H1 (cell line): ENCODE measurements at regions not wholly inside any gene's neighbourhood (a gene's known extent, or its start where the extent isn't known, plus 50 kb on each side); places are given as distances from the start of the nearest gene placed in this dataset.

Source experiments
- CTCF ChIA-PET: fragments of 300-600 bp; sonication (Branson Sonifier 250); formaldehyde crosslinking; loops from one replicate; lab custom pipeline; 2021; ENCODE audit not compliant: partially characterized antibody; lab: Charles Lee
- POLR2A ChIA-PET: fragments of 300-600 bp; sonication (Branson Sonifier 250); formaldehyde crosslinking; loops from one replicate; lab custom pipeline; 2021; ENCODE audit warnings: inconsistent platforms; ENCODE audit not compliant: partially characterized antibody; lab: Charles Lee
- DNase-seq, 2 experiments: peaks; one replicate each; pipeline versions ENCODE4 v3.0.0 to v3.0.0-alpha.2; 2010 to 2022; ENCODE audit warnings: low spot score in 2 of 2, low read depth in 1 of 2, mixed read lengths in 1 of 2
- FAIRE-seq: peaks from 2 replicates; lab custom pipeline; 2011; peaks lifted over from hg19 to GRCh38; lab: Jason Lieb, UNC
- H2AFZ ChIP-seq: 2 replicates; pipeline ENCODE4 v1.8.1; 2012; ENCODE audit warnings: low read length, inconsistent platforms
- H2AK5ac ChIP-seq: 2 replicates; pipeline ENCODE4 v1.6.1; 2013; ENCODE audit warnings: low read depth, low read length
- H2BK120ac ChIP-seq: replicated peaks from 2 replicates; pipeline ENCODE3; 2013; ENCODE audit warnings: low read depth, low read length, inconsistent platforms
- H2BK12ac ChIP-seq: 2 replicates; pipeline ENCODE4 v1.6.1; 2013; ENCODE audit warnings: low read depth, low read length
- H2BK15ac ChIP-seq: 2 replicates; pipeline ENCODE4 v1.6.1; 2013; ENCODE audit warnings: low read length
- H2BK20ac ChIP-seq: 2 replicates; pipeline ENCODE4 v1.6.1; 2013; ENCODE audit warnings: low read length
- H2BK5ac ChIP-seq: 2 replicates; pipeline ENCODE4 v1.6.1; 2013; ENCODE audit warnings: low read depth, low read length
- H3K14ac ChIP-seq: 2 replicates; pipeline ENCODE4 v1.6.1; 2013; ENCODE audit warnings: inconsistent platforms; ENCODE audit not compliant: insufficient read length
- H3K18ac ChIP-seq: 2 replicates; pipeline ENCODE4 v1.6.1; 2013; ENCODE audit warnings: low read length; ENCODE audit errors: extremely low read depth
- H3K23ac ChIP-seq: 2 replicates; pipeline ENCODE4 v1.6.1; 2013; ENCODE audit warnings: inconsistent platforms; ENCODE audit not compliant: insufficient read length
- H3K23me2 ChIP-seq: 2 replicates; pipeline ENCODE4 v1.6.1; 2013; ENCODE audit warnings: low read depth, low read length
- H3K27ac ChIP-seq: 2 replicates; pipeline ENCODE4 v1.6.1; 2011; ENCODE audit warnings: low read depth, low read length, inconsistent platforms
- H3K27me3 ChIP-seq, 4 experiments: replicated peaks in 1 of 4; 1 replicate in 1 of 4; 2 replicates in 3 of 4; pipeline versions ENCODE4 v1.6.1 to v1.8.1; 2011 to 2013; ENCODE audit warnings: low read length in 3 of 4, mild to moderate bottlenecking in 3 of 4, inconsistent platforms in 2 of 4, mixed read lengths in 2 of 4, moderate library complexity in 1 of 4; ENCODE audit not compliant: control insufficient read depth in 3 of 4, insufficient read depth in 3 of 4; ENCODE audit errors: extremely low read depth in 1 of 4
- H3K36me3 ChIP-seq, 4 experiments: 2 replicates each; pipeline versions ENCODE4 v1.6.1 to v1.8.1; 2011 to 2013; ENCODE audit warnings: mild to moderate bottlenecking in 4 of 4, low read length in 3 of 4, moderate library complexity in 2 of 4, control low read depth in 1 of 4, inconsistent platforms in 1 of 4; ENCODE audit not compliant: insufficient read depth in 4 of 4, control insufficient read depth in 2 of 4
- H3K4ac ChIP-seq: replicated peaks from 2 replicates; pipeline ENCODE3; 2013; ENCODE audit warnings: low read length, low read depth, mixed read lengths, inconsistent platforms; ENCODE audit not compliant: insufficient read length
- H3K4me1 ChIP-seq, 4 experiments: replicated peaks in 1 of 4; 1 replicate in 1 of 4; 2 replicates in 3 of 4; pipeline versions ENCODE4 v1.6.1 to v1.8.1; 2011 to 2013; ENCODE audit warnings: low read length in 3 of 4, inconsistent platforms in 2 of 4, mixed read lengths in 1 of 4; ENCODE audit not compliant: insufficient read depth in 4 of 4, control insufficient read depth in 3 of 4
- H3K4me2 ChIP-seq, 2 experiments: 2 replicates each; pipeline versions ENCODE4 v1.6.1 to v1.8.1; 2011 to 2013; ENCODE audit warnings: low read depth in 2 of 2, low read length in 2 of 2, control low read depth in 1 of 2, inconsistent platforms in 1 of 2, mild to moderate bottlenecking in 1 of 2; ENCODE audit not compliant: insufficient read depth in 1 of 2
- H3K4me3 ChIP-seq, 4 experiments: fragments of 200-600, 300-600 bp in 1 of 4; sonication (generic), shearing (Covaris generic), sonication (Bioruptor Twin) in 1 of 4; 2 replicates each; pipeline versions ENCODE4 v1.5.1 to v1.8.1; 2011 to 2016; ENCODE audit warnings: low read length in 4 of 4, low read depth in 3 of 4, control low read depth in 2 of 4, inconsistent platforms in 2 of 4, mild to moderate bottlenecking in 2 of 4, mixed read lengths in 1 of 4, moderate library complexity in 1 of 4; ENCODE audit not compliant: insufficient read depth in 2 of 4; ENCODE audit errors: extremely low read depth in 1 of 4
- H3K56ac ChIP-seq: replicated peaks from 2 replicates; pipeline ENCODE3; 2013; ENCODE audit warnings: low read depth, mild to moderate bottlenecking, mixed read lengths, low read length, inconsistent platforms; ENCODE audit not compliant: insufficient read length
- H3K79me1 ChIP-seq: 2 replicates; pipeline ENCODE4 v1.6.1; 2013; ENCODE audit warnings: low read depth, low read length, control low read depth
- H3K79me2 ChIP-seq, 2 experiments: 2 replicates each; pipeline versions ENCODE4 v1.6.1 to v1.8.1; 2012 to 2013; ENCODE audit warnings: low read length in 2 of 2, mild to moderate bottlenecking in 2 of 2, inconsistent platforms in 1 of 2; ENCODE audit not compliant: insufficient read depth in 2 of 2, control insufficient read depth in 1 of 2
- H3K9ac ChIP-seq, 4 experiments: replicated peaks in 1 of 4; 1 replicate in 1 of 4; 2 replicates in 3 of 4; pipeline versions ENCODE4 v1.6.1 to v1.8.1; 2011 to 2013; ENCODE audit warnings: low read depth in 3 of 4, low read length in 3 of 4, control low read depth in 2 of 4, mild to moderate bottlenecking in 2 of 4, moderate library complexity in 2 of 4, inconsistent platforms in 1 of 4; ENCODE audit errors: extremely low read depth in 1 of 4
- H3K9me3 ChIP-seq, 2 experiments: 2 replicates each; pipeline versions ENCODE4 v1.6.1 to v1.8.1; 2012 to 2013; ENCODE audit warnings: mild to moderate bottlenecking in 2 of 2, moderate library complexity in 2 of 2, control low read depth in 1 of 2, inconsistent platforms in 1 of 2, low read depth in 1 of 2, low read length in 1 of 2, mixed read lengths in 1 of 2; ENCODE audit not compliant: insufficient read depth in 2 of 2
- H4K20me1 ChIP-seq, 2 experiments: replicated peaks in 1 of 2; 2 replicates each; pipeline versions ENCODE3 to v1.8.1; 2011 to 2013; ENCODE audit warnings: inconsistent platforms in 2 of 2, low read length in 2 of 2, mild to moderate bottlenecking in 1 of 2; ENCODE audit not compliant: insufficient read depth in 2 of 2, control insufficient read depth in 1 of 2
- H4K5ac ChIP-seq: 2 replicates; pipeline ENCODE4 v1.6.1; 2013; ENCODE audit warnings: low read length, low read depth, mixed read lengths, inconsistent platforms; ENCODE audit not compliant: insufficient read length
- H4K8ac ChIP-seq: 2 replicates; pipeline ENCODE4 v1.8.0; 2013; ENCODE audit warnings: mild to moderate bottlenecking, moderate library complexity, low read length, inconsistent platforms; ENCODE audit not compliant: insufficient read depth; ENCODE audit errors: extremely low read depth
- H4K91ac ChIP-seq: replicated peaks from 2 replicates; pipeline ENCODE3; 2013; ENCODE audit warnings: low read length, mixed read lengths, inconsistent platforms; ENCODE audit not compliant: insufficient read length
- ASH2L ChIP-seq: fragments of 200-600, 300-600 bp; sonication (generic); IDR thresholded peaks from one replicate; pipeline ENCODE4 v1.7.1; 2017; ENCODE audit warnings: low read length
- BCL11A ChIP-seq, 2 experiments: IDR thresholded peaks; one replicate each; pipeline ENCODE4 v1.6.1; 2011; ENCODE audit warnings: low read depth in 2 of 2, low read length in 2 of 2, mild to moderate bottlenecking in 2 of 2
- CBX8 ChIP-seq: fragments of 300-800, 300-1000 bp; sonication (generic); IDR thresholded peaks from 2 replicates; pipeline ENCODE4 v1.7.1; 2016; ENCODE audit warnings: low read depth, low read length, borderline replicate concordance
- EP300 ChIP-seq, 2 experiments: IDR thresholded peaks; 1 replicate in 1 of 2; 2 replicates in 1 of 2; pipeline ENCODE4 v1.6.1; 2011 to 2012; ENCODE audit warnings: low read depth in 2 of 2, low read length in 2 of 2, mild to moderate bottlenecking in 2 of 2, borderline replicate concordance in 1 of 2, inconsistent platforms in 1 of 2, moderate library complexity in 1 of 2
- GABPA ChIP-seq: IDR thresholded peaks from 2 replicates; pipeline ENCODE4 v1.6.1; 2011; ENCODE audit warnings: mild to moderate bottlenecking, low read length, moderate library complexity, borderline replicate concordance; ENCODE audit not compliant: insufficient read depth
- KDM1A ChIP-seq: fragments of 200-600, 300-600 bp; sonication (generic); IDR thresholded peaks from 2 replicates; pipeline ENCODE4 v1.7.1; 2016; ENCODE audit warnings: mild to moderate bottlenecking, low read length, borderline replicate concordance
- KDM5A ChIP-seq: fragments of 200-600 bp; IDR thresholded peaks from 2 replicates; pipeline ENCODE4 v1.7.1; 2012; ENCODE audit warnings: mild to moderate bottlenecking, low read length, inconsistent platforms, mixed read lengths
- POLR2AphosphoS5 ChIP-seq: IDR thresholded peaks from 2 replicates; pipeline ENCODE4 v1.6.1; 2011; ENCODE audit warnings: low read depth, low read length
- POU5F1 ChIP-seq: IDR thresholded peaks from 2 replicates; pipeline ENCODE4 v1.6.1; 2011; ENCODE audit warnings: low read depth, mild to moderate bottlenecking, low read length, moderate library complexity
- RAD21 ChIP-seq, 2 experiments: IDR thresholded peaks in 1 of 2; conservative IDR thresholded peaks in 1 of 2; 2 replicates each; pipeline ENCODE4 v1.6.1; 2011; ENCODE audit warnings: low read depth in 2 of 2, low read length in 2 of 2, improper control_type of control experiment in 1 of 2, inconsistent platforms in 1 of 2, mild to moderate bottlenecking in 1 of 2, moderate library complexity in 1 of 2
- SIRT6 ChIP-seq: IDR thresholded peaks from one replicate; pipeline ENCODE4 v1.7.1; 2012; ENCODE audit warnings: low read length, inconsistent platforms
- TAF7 ChIP-seq: optimal IDR thresholded peaks from 2 replicates; pipeline ENCODE3; 2011; ENCODE audit warnings: low read depth, mild to moderate bottlenecking, inconsistent platforms, low read length, moderate library complexity, borderline replicate concordance
- TBP ChIP-seq: IDR thresholded peaks from 2 replicates; pipeline ENCODE4 v1.6.1; 2011; ENCODE audit warnings: low read depth, low read length, improper control_type of control experiment
- WGBS, 2 experiments: shearing (Covaris generic) in 1 of 2; methylation state at CpG; one replicate each; pipeline versions ENCODE4 v1.1.6 to v1.1.7; 2013 to 2015; ENCODE audit warnings: low lambda C conversion rate in 2 of 2, mixed read lengths in 2 of 2, inconsistent platforms in 1 of 2, low coverage in 1 of 2, missing lambda C conversion rate in 1 of 2; ENCODE audit not compliant: insufficient replicate concordance in 2 of 2, insufficient coverage in 1 of 2, insufficient read length in 1 of 2; ENCODE audit errors: extremely low coverage in 1 of 2, missing lambda C conversion rate in 1 of 2; 5-methylcytosine and 5-hydroxymethylcytosine counted together

GRCh38 chrX:4179031-4179430 is 465.6 kb upstream of the PRKX start:
- no peak overlapping the region for H3K23ac ChIP-seq
- H3K4me3 ChIP-seq: no peak overlapping the region
- no peaks in the 10 kb centered on the region for H3K23me2 ChIP-seq
- H4K91ac ChIP-seq: no peak overlapping the region
- H3K27me3 ChIP-seq: no peaks in the 10 kb centered on the region
- H4K8ac ChIP-seq: no peak overlapping the region
- CTCF ChIA-PET: no interaction called here
- no peaks in the 10 kb centered on the region for H3K9me3 ChIP-seq
- H2AFZ ChIP-seq: no peak overlapping the region
- no peak overlapping the region for H3K56ac ChIP-seq
- H2AK5ac ChIP-seq: no peak overlapping the region
- H3K14ac ChIP-seq: no peak overlapping the region
- H3K18ac ChIP-seq: no peak overlapping the region
- H3K27ac ChIP-seq: no peak overlapping the region
- POLR2A ChIA-PET: no interaction called here
- H3K79me1 ChIP-seq: no peaks in the 10 kb centered on the region
- H3K9ac ChIP-seq: no peak overlapping the region
- H3K4me1 ChIP-seq: 0 out of 7 replicates have a peak, but pooled peaks cover 0 to 2% (median 0%) of the 10 kb centered on the region in 4 experiments
- no peak overlapping the region for H2BK12ac ChIP-seq
- DNase-seq (no peak), FAIRE-seq (no peak)
- no peaks in the 10 kb centered on the region for H4K20me1 ChIP-seq
- H2BK120ac ChIP-seq: no peak overlapping the region
- no peak overlapping the region for H3K4ac ChIP-seq
- H2BK20ac ChIP-seq: no peak overlapping the region
- no peaks in the 10 kb centered on the region for H3K79me2 ChIP-seq
- H2BK15ac ChIP-seq: no peak overlapping the region
- WGBS, 2 experiments: 92% methylated on average over 1 of the region's 1 CpG; no CpG with 5 or more reads in 1 of the 2 experiments
- H4K5ac ChIP-seq: no peak overlapping the region
- no peaks in the 10 kb centered on the region for H3K36me3 ChIP-seq
- no peak overlapping the region for H2BK5ac ChIP-seq
- H3K4me2 ChIP-seq: no peak overlapping the region
- TF ChIP-seq KDM1A (no peak), GABPA (no peak), TAF7 (no peak), BCL11A (IDR thresholded peaks at IDR 0.05; ENCODE audit: low read depth in 2 of 2, low read length in 2 of 2) (no peak), EP300 (IDR thresholded peaks at IDR 0.05; ENCODE audit: borderline replicate concordance in 1 of 2, low read depth in 2 of 2, low read length in 2 of 2) (no peak), ASH2L (no peak), SIRT6 (no peak), RAD21 (IDR thresholded peaks at IDR 0.05 in 1 of 2, conservative IDR thresholded peaks at IDR 0.05 in 1 of 2; ENCODE audit: low read depth in 2 of 2, low read length in 2 of 2) (no peak), POLR2AphosphoS5 (no peak), KDM5A (no peak), POU5F1 (no peak), TBP (no peak), CBX8 (no peak)
